NCI-H146 treated with DMSO at 0.1 percent for 48 hours (cell line): ENCODE measurements at regions not wholly inside any gene's neighbourhood (a gene's known extent, or its start where the extent isn't known, plus 50 kb on each side); places are given as distances from the start of the nearest gene placed in this dataset.
"Not testable (repeated sequence)": the region's sequence is repeated elsewhere in the genome, so short reads cannot be mapped to it uniquely, and the experiment has no call there.

Experiments
- DNase-seq: peaks from one replicate; lab custom pipeline; 2025; ENCODE audit not compliant: unreplicated experiment; lab: John Stamatoyannopoulos, UW

DNA sequence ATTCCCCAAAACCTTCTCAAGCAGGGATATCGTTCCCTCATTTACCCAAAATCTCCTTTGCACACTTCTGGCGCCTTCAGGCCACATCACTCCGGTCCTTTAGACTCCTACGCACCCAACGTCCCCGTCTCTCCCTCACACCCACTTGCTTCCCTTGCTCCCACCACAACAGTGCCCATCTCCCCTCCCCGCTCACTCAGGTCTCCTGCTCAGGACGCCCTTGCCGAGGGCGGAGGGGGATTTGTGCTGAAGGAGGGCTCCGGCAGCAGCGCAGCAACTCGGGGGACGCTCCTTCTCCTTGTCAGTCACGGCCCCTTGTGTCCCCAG is 71.6 kb downstream of the PCMTD2 start:
- not testable (repeated sequence) for DNase-seq

- peak; percentile 52 for DNase-seq
Measured at GRCh38 chr20:64327550-64328317, 72.2 kb downstream of the PCMTD2 start.

DNA sequence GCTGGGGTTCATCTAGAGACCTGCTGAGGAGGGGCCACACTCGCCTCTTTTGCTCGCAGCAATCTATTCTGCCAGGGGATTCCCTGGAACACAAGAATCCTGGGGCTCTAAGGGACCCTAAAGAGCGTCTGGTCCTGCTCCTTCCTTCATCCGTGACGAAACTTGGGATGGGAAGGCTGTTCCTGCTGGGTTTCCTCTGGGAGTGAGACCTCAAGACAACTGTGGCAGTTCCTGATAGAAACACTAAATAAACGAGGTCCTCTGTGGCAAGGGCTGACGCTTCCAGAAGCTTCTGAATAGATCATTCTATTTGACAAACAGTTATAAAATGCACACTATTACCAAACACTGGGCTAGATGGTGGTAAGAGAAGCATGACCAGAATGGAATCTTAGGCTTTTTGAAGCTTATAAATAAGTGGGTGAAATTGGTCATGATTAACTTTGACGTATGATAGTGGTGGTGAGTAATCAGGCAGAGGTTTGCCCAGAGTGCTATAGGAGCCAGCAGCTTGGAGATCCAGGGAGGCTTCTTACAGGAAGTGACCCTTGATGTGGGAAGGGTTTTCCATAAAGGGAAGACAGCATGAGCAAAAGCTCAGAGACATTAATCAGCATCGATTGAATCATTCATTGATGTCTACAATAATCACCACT is 73.2 kb downstream of the PCMTD2 start:
- DNase-seq, result not testable (repeated sequence)

- not testable (repeated sequence) for DNase-seq
Measured at GRCh38 chr20:64332627-64333026, 77.1 kb downstream of the PCMTD2 start.
